GM03348 (cell line): ENCODE measurements at regions not wholly inside any gene's neighbourhood (a gene's known extent, or its start where the extent isn't known, plus 50 kb on each side); places are given as distances from the start of the nearest gene placed in this dataset.
A peak's percentile ranks its signal among the peaks of the same experiment; 100 is the strongest.
"Not testable (repeated sequence)": the region's sequence is repeated elsewhere in the genome, so short reads cannot be mapped to it uniquely, and the experiment has no call there.

Source experiments
- DNase-seq: peaks from one replicate; pipeline ENCODE4 v3.0.0; 2012; ENCODE audit warnings: low spot score

DNA sequence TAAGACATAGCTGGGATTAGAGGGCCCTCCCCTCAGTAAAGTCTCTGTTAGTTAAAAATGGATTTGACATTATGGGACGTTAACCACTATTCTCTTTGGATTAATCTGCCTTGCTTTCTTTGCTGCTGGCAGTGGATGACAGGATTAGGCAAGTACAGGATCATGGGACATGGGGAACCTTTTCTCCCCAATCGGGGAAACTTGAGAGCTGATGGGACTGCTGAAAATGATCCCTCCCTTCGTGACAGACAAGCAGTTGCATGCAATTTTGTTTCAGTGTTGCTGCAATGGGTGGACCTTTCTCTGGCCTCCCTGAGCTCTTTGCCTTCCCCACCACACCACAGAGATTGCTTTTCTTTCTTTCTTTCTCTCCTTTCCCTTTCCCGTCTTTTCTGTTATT lies 120.2 kb upstream of the BANK1 start:
- DNase-seq = no peak

DNA sequence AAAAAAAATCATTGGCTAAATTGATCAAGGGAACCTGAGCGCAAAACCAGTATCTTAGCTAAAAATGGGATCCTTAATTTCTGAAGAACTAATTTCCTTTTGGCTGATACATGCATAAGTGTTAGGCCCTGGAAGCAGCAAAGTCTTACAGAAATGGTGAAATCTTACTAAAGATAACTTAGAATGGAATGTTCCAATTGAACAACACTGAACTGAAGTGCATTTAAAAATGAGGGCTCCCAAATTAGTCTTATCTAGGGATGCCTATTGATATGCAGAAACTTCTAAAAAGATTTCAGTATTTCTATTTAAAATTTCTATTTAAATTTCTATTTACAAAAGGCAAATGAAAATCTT lies 120.7 kb upstream of the BANK1 start:
- DNase-seq = no peak

DNA sequence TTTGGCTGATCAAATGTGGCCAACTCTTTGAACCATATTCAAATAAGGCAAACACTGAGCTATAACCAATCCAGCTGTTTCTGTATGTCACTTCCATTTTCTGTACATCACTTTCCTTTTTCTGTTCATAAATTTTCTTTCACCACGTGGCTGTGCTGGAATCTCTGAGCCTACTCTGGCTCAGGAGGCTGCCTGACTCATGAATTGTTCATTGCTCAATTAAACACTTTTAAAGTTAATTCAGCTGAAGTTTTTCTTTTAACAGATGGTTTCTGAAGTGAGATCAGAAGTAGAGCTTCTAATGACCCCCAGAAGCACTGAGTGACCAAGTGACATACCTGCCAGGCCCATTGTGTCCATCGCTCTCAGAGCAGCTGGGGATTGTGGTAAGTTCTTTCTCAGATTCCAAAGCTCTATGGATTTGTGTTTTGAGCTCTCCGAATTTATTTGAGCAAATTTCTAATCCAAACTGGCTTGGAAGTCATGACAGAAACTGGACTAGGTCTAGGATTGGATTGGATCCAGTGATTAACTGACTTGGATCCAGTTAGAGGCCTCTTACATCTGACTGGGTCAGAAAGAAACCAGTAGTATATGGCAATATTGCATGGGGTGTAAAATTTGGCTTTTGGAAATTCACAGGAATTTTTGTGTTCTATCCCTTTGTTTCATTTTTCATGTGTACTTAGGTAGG lies 121.2 kb upstream of the BANK1 start:
- no peak for DNase-seq

DNA sequence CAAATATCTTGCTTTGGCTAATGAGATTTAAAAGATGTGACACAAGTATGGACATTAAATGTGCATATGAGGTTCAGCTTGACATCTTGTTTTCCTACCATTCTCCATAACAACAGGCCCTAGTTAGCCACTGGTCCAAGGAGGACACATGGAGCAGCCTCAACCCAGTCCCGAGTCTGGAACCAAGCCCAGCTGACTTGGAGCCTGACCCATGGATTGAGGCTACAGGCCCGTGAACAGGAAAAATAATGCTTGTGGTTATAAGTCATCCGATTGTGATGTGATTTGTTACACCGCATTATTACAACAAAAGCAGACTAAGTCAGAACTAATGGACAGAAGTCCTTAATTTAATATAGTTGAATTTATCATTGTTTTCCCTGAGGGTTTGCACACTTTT lies 123.2 kb upstream of the BANK1 start:
- no peak for DNase-seq

DNA sequence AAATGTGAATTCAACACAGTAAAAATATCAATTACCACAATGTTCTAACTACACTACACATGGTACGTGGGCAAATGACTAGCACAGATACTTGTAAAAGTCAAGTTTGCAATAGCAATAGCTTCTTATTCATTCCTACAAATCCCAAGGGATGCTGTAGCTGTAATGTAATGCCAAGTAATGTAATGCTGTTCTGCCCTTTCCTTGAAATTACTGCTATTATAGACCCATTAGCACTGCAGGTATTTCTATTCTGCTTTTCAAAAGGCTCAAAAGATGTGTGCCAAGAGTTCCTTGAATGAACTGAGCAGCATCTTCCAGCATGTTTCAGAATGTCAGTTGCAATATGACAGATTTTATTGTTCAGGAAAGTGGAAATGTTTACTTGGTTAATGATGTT lies 129.9 kb upstream of the BANK1 start:
- no peak for DNase-seq

DNA sequence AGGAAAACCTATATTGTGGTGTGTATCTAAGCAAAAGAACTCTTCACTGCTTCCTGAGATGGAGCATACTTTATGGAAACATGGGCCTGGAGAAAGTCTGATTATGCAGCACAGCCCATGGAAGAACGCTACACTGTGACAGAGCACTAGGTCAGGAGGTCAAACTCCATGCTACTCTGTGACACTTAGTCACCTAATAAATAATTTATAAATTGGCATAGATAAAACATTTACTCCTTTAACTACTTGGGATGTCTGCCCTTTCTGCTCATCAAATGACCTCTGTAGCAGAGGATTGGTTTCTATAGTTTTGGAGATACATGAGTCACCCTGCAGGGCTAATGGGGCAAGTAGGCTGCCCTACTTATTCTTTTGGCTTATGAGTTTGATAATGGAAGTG lies 134.7 kb upstream of the BANK1 start:
- no peak for DNase-seq

DNA sequence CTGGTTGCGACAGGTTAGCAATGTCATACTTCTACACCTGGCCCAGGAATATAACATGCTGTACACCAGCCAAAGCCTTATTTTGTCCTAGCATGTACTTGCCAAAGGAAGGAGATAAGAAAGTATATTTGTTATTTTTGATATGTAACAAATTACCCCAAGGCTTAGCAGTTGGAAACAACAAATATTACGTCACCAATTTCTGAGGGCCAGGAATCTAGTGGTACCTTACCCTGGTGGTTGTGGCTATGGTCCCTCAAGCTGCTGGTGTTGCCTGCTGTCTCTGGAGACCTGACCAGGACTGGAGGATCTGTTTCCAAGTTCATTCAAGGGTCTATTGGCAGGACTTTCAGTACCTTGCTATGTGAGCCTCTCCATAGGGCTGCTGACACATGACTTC lies 135.5 kb upstream of the BANK1 start:
- DNase-seq = no peak

DNA sequence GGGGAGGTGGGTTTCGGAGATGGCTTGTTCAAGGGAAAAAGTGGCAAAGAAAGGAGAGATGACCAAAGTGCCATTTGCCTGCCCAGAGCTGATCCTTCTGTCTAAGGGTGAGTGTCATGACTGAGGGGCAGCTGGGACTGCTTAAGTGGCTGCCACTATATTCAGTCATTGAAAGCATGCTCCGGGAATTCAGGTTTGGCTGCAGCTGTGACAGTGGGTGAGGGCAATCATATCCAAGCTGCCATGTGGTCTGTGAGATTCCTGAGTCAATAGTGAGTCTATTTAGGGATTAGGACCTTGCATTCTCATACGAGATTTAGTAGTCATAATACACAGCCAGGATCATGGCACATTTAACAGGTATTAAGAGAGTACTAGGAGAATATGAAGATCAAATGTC lies 138.8 kb upstream of the BANK1 start:
- DNase-seq = no peak

DNA sequence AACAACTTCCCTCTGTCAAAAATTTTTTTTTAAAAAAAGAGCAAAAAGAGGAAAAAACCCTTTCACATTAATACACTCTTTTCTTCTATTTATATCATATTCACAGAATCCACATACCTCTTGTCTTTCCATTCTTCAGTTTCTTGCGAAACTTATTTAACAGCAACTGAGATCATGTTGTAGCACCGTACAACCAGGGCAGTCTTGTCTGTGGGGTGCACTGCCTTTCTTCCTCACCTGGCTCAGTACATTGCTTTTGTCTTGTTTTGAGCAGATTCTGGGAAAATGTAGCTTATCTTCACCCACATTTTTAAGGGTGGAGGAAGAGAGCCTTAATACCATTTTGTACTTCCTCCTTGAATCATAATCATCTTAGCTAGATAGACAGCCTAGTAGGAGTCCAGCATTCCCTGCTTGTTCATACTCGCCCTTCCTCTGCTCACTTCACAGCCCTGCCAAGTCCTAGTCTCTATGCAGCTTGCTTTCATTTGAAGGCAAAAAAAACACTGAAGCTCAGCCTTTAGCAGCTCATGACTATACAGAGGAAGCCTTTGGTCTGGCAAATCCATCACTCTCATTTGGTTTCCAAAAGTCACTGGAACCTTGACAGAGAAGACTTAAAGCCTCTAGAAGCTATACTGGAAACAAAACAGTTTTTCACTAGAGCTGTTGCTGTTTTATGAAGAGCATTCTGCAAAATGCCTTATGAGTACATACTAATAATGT lies 140.6 kb upstream of the BANK1 start:
- peak; percentile 29 for DNase-seq

DNA sequence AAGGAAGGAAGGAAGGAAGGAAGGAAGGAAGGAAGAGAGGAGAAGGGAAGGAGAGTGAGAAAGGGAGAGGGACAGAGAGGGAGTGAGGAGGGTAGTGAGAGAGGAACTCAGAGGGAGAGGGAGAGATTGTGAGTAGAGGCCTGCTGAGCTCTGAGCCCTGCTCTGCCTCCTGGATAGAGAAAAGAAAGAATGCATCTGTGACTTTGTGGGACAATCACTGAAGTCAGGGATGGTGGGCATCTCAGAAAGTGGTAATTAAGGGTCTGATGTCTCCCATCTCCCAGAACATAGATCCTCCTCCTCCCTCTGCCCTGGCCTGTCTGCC lies 142.9 kb upstream of the BANK1 start:
- DNase-seq = no peak

DNA sequence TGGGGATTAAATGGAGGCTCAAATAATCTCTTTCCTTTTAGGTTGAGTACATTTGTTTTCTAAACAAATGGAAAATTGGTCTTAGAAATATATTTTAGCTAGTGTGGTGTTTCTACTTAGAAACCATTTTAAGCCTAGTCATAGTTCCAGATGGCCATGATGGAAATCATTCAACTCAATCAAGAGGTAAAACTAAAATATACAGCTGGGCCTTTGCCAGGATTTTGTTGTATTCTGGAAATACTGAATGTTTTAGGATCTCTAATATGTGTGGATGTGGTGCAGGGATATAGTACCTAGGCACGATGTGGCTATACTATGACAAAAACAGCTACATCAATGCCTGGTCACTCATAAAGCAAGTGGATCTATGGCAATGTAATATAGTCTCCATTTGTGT lies 146.0 kb upstream of the BANK1 start:
- no peak for DNase-seq

DNA sequence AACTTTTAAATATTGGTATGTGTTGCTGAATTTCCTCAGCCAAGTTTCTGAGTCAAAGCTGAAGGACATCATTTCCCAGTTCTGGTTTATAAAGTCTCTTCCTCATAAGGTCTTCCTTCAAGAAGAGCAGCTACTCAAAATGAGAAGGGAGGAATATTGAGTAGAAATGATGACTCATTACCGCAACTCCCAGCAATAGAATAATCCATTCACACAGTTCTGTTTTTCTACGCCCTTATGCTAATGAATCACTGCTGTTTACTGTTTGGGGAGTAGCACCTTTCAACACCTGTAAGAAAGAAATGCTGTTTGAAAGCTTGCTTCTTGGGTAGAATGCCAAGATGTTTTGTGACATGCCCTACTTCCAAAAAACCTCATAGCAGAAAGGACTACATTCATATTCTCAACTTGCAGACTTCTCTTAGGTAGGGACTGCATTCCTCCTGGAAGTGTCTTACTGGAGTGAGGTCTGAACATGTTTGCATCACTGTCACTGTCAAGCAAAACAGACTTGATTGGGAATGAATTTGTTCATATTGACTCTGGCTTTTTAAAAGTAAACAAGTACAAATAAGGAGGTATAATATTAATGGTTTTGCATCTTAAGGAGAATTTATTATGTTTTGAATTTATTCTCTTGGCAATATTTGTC lies 147.2 kb upstream of the BANK1 start:
- peak; percentile 16 for DNase-seq

DNA sequence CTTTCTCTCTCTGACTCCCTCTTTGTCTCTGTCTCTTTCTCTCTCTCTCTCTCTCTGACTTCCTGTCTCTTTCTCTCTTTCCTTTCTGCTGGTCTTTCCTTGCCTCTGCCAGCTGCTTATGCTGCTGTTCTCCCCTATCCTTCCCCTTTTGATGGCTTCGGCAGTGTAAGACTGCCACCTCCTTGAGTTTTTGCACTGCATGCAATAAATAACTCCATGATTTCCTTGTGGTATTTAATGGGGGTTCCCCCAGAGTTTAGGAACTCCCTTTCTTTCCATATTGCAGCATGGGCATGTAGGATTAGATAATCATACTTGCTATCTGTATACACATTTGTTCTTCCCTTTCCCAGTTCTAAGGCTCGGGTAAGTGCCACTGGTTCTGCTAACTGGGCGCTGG lies 157.8 kb upstream of the BANK1 start:
- DNase-seq = not testable (repeated sequence)

DNA sequence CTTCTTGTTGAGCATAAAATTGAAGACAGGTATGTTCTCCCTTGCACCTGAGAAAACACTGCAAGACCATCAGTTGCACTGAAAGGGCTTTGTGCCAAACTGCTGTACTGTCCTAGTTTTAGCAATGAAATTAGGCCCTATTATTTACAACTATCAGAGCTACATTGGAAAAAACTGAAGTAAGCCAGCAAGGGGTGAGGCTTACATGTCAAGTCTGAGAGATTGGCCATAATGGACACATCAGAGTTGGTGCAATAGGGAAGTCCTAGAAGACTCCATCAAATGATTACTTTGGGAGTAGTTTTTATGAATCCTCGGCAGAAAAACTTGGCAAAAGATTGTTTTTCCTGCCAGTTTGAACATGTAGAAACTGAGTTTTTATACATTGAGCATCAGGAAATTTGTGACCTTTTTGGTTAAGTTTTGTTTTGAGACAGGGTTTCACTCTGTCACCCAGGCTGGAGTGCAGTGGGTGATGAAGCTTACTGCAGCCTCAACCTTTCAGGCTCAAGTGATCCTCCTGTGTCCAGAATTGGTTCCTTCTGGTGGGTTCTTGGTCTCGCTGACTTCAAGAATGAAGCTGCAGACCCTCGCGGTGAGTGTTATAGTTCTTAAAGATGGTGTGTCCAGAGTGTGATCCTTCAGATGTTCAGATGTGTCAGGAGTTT lies 160.1 kb upstream of the BANK1 start:
- no peak for DNase-seq

DNA sequence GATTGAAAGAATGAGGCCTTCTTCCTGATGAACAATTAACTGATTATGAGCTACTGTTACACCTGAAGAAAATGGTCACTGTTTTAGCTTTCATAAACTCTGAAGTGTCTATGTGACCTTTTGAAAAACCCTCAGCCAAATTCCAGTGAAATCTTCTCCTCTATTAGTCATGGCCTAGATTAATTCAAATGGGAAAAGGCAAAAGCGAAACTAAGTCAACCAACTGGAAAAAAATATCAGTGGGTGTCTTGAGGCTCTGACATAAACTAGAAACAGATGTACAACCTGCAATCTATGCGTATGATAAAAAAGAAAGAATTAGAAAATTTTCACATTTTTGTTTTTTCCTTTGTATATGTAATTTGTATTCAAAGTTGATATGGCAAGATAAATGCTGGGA lies 169.4 kb upstream of the BANK1 start:
- DNase-seq = peak; percentile 82

DNA sequence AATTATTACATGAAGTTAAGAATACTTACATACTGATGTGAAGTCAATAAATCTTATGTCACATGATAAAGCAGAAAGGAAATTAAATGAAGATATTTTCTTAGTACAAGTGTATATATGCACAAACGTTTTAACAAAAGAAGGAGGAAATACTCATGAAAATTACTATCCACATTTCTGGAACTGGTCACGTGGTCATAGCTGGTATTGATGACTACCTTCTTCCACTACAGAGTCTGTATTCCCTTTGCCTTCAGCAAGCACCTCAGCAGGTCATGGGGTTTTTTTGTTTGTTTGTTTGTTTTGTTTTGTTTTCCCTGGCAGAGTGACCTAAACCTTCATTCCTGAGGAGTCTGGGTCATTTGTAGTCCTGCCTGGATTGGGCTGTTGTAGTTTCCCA lies 174.9 kb upstream of the BANK1 start:
- DNase-seq = no peak

DNA sequence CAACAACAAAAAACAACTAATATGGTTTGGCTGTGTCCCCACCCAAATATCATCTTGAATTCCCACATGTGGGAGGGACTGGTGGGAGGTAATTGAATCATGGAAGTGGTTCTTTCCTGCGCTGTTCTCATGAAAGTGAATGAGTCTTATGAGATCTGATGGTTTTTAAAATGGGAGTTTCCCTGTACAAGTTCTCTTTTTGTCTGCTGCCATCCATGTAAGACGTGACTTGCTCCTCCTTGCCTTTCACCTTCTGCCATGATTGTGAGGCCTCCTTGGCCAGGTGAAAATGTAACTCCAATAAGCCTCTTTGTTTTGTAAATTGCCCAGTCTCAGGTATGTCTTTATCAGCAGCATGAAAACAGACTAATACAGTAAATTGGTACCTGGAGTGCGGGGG lies 183.5 kb upstream of the BANK1 start:
- not testable (repeated sequence) for DNase-seq

DNA sequence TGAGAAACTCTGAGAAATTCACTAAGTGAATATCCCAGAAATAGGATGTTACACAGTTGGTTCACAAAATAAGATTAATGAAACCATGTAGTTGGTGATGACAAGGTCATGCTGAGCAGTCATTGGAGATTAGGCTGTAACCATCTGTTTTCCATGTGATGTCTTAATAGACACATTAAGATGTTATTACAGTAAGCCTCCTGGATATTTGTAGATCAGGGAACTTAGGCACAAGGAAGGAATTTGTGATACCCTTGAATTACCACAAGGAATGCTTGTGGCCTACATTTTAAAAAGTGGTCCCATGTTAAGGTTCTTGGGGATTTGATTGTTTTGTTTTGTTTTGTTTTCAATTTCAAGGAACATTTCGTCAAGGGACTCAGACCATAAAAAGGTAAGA lies 185.6 kb upstream of the BANK1 start:
- peak; percentile 11 for DNase-seq

DNA sequence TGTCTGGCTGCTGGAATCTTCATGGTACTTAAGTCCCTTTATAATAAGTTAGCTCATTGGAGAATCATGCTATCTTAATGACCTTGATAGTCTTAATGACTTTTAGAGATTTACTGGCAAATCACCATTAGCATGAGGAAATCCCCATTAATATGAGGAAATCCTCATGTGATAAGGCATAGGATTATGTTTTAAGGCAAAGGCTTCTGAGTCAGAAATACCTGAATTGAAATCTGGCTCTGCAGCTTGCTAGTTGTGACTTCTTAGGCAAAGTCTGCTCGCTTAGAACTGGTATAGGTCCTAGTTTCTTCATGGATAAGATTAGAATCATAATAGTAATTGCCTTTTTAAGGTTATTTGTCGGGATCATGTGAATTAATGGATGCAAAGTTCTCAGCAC lies 190.2 kb upstream of the BANK1 start:
- no peak for DNase-seq

DNA sequence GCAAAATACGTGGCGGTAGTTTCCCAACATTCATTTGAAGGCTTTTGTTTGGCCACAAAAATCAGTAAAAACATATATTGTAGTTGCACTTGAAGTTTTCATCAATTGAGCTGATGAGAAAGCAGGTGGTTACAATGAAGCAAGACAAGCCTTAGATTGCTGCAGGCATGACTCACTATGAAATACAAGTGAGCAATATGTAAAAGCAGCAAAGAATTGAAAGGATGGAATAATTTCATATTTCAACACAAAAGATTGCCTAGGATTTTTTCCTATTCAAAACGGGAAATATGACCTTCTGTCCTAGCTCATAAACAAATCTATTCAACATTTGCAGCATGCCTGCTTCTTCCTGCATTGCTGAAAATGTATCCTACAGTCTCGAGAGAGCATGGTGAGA lies 190.9 kb upstream of the BANK1 start:
- peak; percentile 44 for DNase-seq

DNA sequence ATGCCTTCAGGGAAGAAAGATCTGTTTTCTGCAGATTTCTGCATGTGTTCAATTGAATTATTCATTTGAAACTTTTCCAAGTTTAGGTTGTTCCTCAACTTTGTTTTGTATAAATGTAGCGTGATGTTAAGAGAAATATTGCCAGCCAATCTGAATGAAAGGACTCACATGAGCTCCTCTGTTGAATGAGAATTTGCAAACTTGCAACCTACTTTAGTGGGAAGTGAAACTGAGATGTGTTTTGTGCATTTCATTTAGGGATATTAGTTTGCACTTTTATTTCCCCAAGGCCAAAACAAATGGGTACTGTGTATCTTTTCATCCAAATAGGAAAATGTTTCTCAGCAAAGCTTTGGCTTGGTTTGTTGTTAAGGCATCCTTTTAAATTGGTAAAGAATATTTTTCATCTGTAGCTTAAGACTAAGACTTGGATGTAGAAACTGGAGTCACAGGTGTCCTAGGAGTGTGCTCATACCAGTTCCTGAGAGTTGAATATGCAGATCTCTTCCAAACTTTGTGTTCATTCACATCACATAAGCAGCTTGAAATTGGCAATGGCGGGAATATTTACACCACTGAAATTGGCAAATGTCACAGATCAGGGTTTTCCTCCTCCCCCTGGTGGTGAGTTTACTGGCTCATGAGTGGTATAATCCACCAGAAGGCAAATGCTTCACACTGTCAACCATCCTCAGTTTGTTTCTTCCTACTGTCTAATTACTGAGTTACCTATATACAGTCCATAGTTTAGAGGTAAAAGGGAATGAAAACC lies 193.6 kb upstream of the BANK1 start:
- DNase-seq = no peak

DNA sequence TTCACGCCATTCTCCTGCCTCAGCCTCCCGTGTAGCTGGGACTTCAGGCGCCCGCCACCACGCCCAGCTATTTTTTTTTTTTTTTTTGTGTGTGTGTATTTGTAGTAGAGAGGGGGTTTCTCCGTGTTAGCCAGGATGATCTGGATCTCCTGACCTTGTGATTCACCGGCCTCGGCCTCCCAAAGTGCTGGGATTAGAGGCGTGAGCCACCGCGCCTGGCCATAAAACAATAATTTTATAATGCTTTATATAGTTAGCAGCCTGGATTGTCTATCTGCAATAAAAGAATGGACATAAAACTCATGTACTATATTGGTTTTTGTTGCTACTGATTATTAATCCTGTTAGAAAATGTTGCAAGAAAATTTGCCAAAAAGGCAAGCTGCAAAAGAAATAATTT lies 195.9 kb upstream of the BANK1 start:
- no peak for DNase-seq
